PC-3 (cell line): ENCODE measurements at regions not wholly inside any gene's neighbourhood (a gene's known extent, or its start where the extent isn't known, plus 50 kb on each side); places are given as distances from the start of the nearest gene placed in this dataset.

Experiments
- ATAC-seq: fragments of 200-7000 bp; cut with Tn5 transposase; 2 replicates; pipeline ENCODE4 v1.9.1; 2020; ENCODE audit warnings: mild to moderate bottlenecking, moderate library complexity
- BruUV-seq: library from RNA; stranded (reverse); fragments of 400-500 nt; replicated peaks from 2 replicates; lab custom pipeline; 2021; lab: Mats Ljungman, UMichigan
- CTCF ChIA-PET: fragments of 300-600 bp; sonication (Branson Sonifier 250); formaldehyde crosslinking; loops from one replicate; lab custom pipeline; 2022; ENCODE audit warnings: antibody characterized with exemption; lab: Charles Lee
- POLR2A ChIA-PET: fragments of 300-600 bp; sonication (Branson Sonifier 250); formaldehyde crosslinking; loops from one replicate; lab custom pipeline; 2022; ENCODE audit warnings: antibody characterized with exemption; ENCODE audit not compliant: unreplicated experiment; lab: Charles Lee
- DNase-seq: peaks from one replicate; pipeline ENCODE4 v3.0.0-alpha.2; 2015
- H2AFZ ChIP-seq: fragments of 300-600 bp; sonication (generic); 2 replicates; pipeline ENCODE4 v1.6.0; 2016; ENCODE audit warnings: antibody characterized with exemption, low read length
- H3F3A ChIP-seq: fragments of 300-600 bp; sonication (generic); one replicate; pipeline ENCODE4 v1.6.0; 2017; ENCODE audit warnings: antibody characterized with exemption, low read length, control low read depth, mild to moderate bottlenecking; ENCODE audit not compliant: unreplicated experiment
- H3K27ac ChIP-seq: fragments of 300-600 bp; sonication (generic); 2 replicates; pipeline ENCODE4 v1.5.1; 2016; ENCODE audit warnings: mild to moderate bottlenecking, low read length
- H3K27me3 ChIP-seq: fragments of 300-600 bp; sonication (generic); 2 replicates; pipeline ENCODE4 v1.6.1; 2016; ENCODE audit warnings: low read length, mixed read lengths
- H3K36me3 ChIP-seq: fragments of 300-600 bp; sonication (generic); 2 replicates; pipeline ENCODE4 v1.6.1; 2016; ENCODE audit warnings: low read depth, mixed run types, low read length, mixed read lengths
- H3K4me1 ChIP-seq: fragments of 300-600 bp; sonication (generic); 2 replicates; pipeline ENCODE4 v1.5.1; 2016; ENCODE audit warnings: low read length; ENCODE audit not compliant: insufficient read depth
- H3K4me2 ChIP-seq: fragments of 300-600 bp; sonication (generic); 2 replicates; pipeline ENCODE4 v1.6.0; 2016; ENCODE audit warnings: low read length
- H3K4me3 ChIP-seq: fragments of 300-600 bp; sonication (generic); 2 replicates; pipeline ENCODE4 v1.5.1; 2016; ENCODE audit warnings: mild to moderate bottlenecking, low read length, mixed read lengths
- H3K79me2 ChIP-seq: fragments of 300-600 bp; sonication (generic); 2 replicates; pipeline ENCODE4 v1.6.1; 2017; ENCODE audit warnings: low read length, mixed read lengths
- H3K9ac ChIP-seq: fragments of 300-600 bp; sonication (generic); 2 replicates; pipeline ENCODE4 v1.6.0; 2016; ENCODE audit warnings: mild to moderate bottlenecking, low read length
- H3K9me2 ChIP-seq: fragments of 300-600 bp; sonication (generic); replicated peaks from 2 replicates; pipeline ENCODE4 v1.6.1; 2016; ENCODE audit warnings: mixed run types, low read length, mixed read lengths
- H3K9me3 ChIP-seq: fragments of 300-600 bp; sonication (generic); 2 replicates; pipeline ENCODE4 v1.6.1; 2016; ENCODE audit warnings: low read length, mixed read lengths
- H4K20me1 ChIP-seq: fragments of 300-600 bp; sonication (generic); 2 replicates; pipeline ENCODE4 v1.6.1; 2016; ENCODE audit warnings: low read length, mixed read lengths
- EZH2 ChIP-seq: fragments of 300-600 bp; sonication (generic); IDR thresholded peaks from one replicate; pipeline ENCODE4 v1.6.1; 2017; ENCODE audit warnings: antibody characterized with exemption, mild to moderate bottlenecking, low read length; ENCODE audit not compliant: unreplicated experiment
- EZH2phosphoT487 ChIP-seq: fragments of 300-600 bp; sonication (generic); IDR thresholded peaks from 2 replicates; pipeline ENCODE4 v1.6.1; 2018; ENCODE audit warnings: mild to moderate bottlenecking, antibody characterized with exemption, low read length, borderline replicate concordance
- intact Hi-C: fragments of 100-400 bp; cut with micrococcal nuclease; formaldehyde crosslinking; loops from 2 replicates; pipeline ENCODE4 v1.9.0; 2023
- TF ChIP-seq, protein P1 (sequence below): fragments of 300-600 bp; sonication (generic); conservative IDR thresholded peaks from 2 replicates; pipeline ENCODE4 v1.5.1; 2017; ENCODE audit warnings: antibody characterized with exemption, low read depth, mild to moderate bottlenecking, low read length

DNA sequence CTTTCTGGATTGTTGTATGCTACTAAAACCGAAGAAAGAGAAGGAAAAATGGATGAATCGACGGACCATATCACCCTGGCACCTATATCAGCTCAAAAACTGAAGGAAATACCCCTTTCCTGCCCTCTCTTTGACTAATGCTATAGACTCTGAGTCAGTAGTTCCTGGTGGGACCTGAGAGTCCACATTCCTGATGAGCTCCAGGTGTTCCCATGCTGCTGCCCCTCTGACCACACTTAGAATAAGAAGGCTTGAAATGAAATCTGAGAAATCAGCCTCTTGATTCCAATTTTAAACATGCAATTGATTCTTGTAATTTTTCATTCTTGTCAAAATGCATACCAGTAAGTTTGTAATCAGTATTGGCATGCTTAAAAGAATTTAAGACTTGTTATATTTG, 75.2 kb downstream of the PRL start:
- Histone ChIP-seq H4K20me1 (no peaks in the 10 kb centered on the region), H2AFZ (peak overlapping the region; percentile 37; the same call in 1 of the 2 replicates), H3K36me3 (no peaks in the 10 kb centered on the region), H3K4me3 (peak overlapping the region; percentile 59), H3K9me2 (no peaks in the 10 kb centered on the region), H3K27ac (peak overlapping the region; percentile 97), H3K79me2 (no peaks in the 10 kb centered on the region), H3K4me1 (peaks cover 36% of the 10 kb centered on the region), H3K27me3 (no peaks in the 10 kb centered on the region), H3F3A (peaks cover 9% of the 10 kb centered on the region), H3K9ac (peak overlapping the region; percentile 76), H3K9me3 (no peaks in the 10 kb centered on the region), H3K4me2 (peak overlapping the region; percentile 88)
- intact Hi-C loops, result no loop called here
- DNase-seq, result peak; percentile 91
- ChIA-PET POLR2A (no interaction called here), CTCF (no interaction called here)
- BruUV-seq, result no TSS peak
- TF ChIP-seq, protein P1, sequence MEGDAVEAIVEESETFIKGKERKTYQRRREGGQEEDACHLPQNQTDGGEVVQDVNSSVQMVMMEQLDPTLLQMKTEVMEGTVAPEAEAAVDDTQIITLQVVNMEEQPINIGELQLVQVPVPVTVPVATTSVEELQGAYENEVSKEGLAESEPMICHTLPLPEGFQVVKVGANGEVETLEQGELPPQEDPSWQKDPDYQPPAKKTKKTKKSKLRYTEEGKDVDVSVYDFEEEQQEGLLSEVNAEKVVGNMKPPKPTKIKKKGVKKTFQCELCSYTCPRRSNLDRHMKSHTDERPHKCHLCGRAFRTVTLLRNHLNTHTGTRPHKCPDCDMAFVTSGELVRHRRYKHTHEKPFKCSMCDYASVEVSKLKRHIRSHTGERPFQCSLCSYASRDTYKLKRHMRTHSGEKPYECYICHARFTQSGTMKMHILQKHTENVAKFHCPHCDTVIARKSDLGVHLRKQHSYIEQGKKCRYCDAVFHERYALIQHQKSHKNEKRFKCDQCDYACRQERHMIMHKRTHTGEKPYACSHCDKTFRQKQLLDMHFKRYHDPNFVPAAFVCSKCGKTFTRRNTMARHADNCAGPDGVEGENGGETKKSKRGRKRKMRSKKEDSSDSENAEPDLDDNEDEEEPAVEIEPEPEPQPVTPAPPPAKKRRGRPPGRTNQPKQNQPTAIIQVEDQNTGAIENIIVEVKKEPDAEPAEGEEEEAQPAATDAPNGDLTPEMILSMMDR, result no peak
- TF ChIP-seq EZH2 (no peak), EZH2phosphoT487 (no peak)
- peak; percentile 83 for ATAC-seq

DNA sequence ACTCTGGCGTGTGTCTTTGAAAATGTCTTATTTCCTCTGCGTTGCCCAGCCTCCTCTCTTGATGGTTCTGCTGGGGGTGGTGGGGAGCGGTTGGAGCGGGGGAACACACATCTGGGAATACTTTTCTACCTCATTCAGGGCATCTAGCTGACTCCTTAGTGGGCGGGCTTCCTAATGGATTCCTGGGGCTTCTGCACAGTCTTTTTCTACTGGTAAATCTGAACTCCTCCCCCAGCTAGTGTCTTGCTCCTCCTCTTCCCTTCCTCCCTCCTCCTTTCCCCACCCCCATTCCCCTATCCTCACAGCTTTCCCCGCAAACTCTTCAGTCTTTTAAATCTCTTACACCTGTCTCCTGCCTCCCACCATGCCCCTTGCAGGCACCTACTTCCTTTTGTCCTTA, 74.4 kb downstream of the PRL start:
- no peak for TF ChIP-seq EZH2
- TF ChIP-seq, protein P1, result no peak
- TF ChIP-seq EZH2phosphoT487, result no peak
- Histone ChIP-seq H3F3A (peaks cover 9% of the 10 kb centered on the region), H3K4me2 (peak overlapping the region; percentile 88; the same call in 1 of the 2 replicates), H3K9me2 (no peaks in the 10 kb centered on the region), H3K9me3 (no peaks in the 10 kb centered on the region), H3K27ac (peak overlapping the region; percentile 97), H3K9ac (no peak overlapping the region), H3K36me3 (no peaks in the 10 kb centered on the region), H3K27me3 (no peaks in the 10 kb centered on the region), H4K20me1 (no peaks in the 10 kb centered on the region), H2AFZ (0 out of 2 replicates have a peak overlapping the region, but pooled peaks have one; percentile 34), H3K4me3 (no peak overlapping the region), H3K4me1 (peaks cover 36% of the 10 kb centered on the region), H3K79me2 (no peaks in the 10 kb centered on the region)
- DNase-seq (no peak), ATAC-seq (no peak)
- ChIA-PET POLR2A (no interaction called here), CTCF (no interaction called here)
- intact Hi-C loops, result no loop called here
- no TSS peak for BruUV-seq

DNA sequence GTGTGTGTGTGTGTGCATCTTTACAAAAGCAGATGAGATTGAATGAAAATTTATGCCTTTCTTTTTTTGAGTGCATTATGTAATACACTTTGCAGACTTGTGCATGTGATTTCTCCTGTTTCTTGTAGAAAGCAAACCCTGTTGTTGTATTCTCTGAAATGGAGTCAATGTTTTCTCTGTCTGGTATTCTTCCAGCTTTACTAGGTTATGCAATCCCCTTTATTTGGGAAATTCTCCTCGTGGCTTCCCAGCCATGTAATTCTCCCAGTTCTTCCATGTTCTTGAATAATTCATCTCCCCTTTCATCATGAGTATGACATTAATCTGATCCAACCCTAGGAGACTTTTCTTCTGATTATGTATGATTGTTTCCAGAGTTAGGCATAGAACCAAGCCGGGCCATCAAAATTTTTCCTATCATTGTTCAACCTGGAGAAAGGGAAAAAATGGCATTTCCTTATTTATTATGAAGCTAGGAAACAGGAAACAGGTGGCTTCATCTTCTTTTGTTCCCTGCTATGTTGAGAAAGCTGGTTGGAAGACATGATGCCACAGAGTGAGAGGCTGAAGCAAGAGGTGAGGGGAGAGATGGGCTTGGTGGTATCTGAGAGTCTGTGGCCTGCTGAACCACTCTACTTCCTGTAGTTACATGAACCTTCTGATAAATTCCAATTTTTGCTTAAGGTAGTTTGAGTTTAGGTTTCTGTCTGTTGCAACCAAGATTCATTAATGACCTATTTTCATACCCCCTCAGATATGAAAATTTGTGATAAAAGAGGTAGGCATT, 68.8 kb downstream of the PRL start:
- no peak overlapping the region for H3K4me2 ChIP-seq
- no peak for ATAC-seq
- TF ChIP-seq EZH2phosphoT487, result no peak
- TF ChIP-seq, protein P1, result no peak
- ChIA-PET CTCF (no interaction called here), POLR2A (no interaction called here)
- H3K9ac ChIP-seq, result no peak overlapping the region
- no TSS peak for BruUV-seq
- H3K4me1 ChIP-seq, result peaks cover 10% of the 10 kb centered on the region
- H3K4me3 ChIP-seq, result no peak overlapping the region
- H3K36me3 ChIP-seq, result no peaks in the 10 kb centered on the region
- H3K27me3 ChIP-seq, result no peaks in the 10 kb centered on the region
- no peaks in the 10 kb centered on the region for H3K9me3 ChIP-seq
- no peaks in the 10 kb centered on the region for H3K79me2 ChIP-seq
- intact Hi-C loops, result no loop called here
- no peak overlapping the region for H2AFZ ChIP-seq
- no peaks in the 10 kb centered on the region for H4K20me1 ChIP-seq
- H3F3A ChIP-seq, result no peaks in the 10 kb centered on the region
- no peak for DNase-seq
- no peak overlapping the region for H3K27ac ChIP-seq
- no peaks in the 10 kb centered on the region for H3K9me2 ChIP-seq
